ENCODE measurements at regions not wholly inside any gene's neighbourhood (a gene's known extent, or its start where the extent isn't known, plus 50 kb on each side); places are given as distances from the start of the nearest gene placed in this dataset.

DNA sequence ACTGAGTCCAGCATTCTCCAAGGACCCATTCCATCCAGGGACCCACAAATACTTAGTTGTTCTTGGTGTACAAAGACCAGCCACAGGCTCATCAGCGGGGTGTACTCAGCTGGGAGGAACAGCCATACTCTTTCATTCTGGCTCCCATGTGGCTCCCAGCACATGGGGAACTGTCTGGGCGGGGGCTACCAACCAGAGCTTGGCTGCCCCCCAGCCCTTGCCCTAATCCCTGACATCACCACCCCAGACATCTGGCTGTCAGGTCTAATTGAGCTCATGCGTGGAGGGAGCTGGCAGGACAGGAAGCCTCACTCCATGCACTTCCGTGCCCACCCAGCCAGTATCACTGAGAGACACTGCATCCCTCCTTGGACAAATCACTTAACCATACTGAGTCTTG lies 283.6 kb downstream of the DYSF start:
- no peaks in the 10 kb centered on the region for H3K79me2 ChIP-seq (ENCODE audit: low read length)
- H3F3A ChIP-seq (ENCODE audit: insufficient read depth, low read length): no peaks in the 10 kb centered on the region
- no peak for DNase-seq
- no peaks in the 10 kb centered on the region for H3K9me3 ChIP-seq (replicated peaks; ENCODE audit: insufficient read depth, low read length)
- H3K9ac ChIP-seq (ENCODE audit: low read length): no peak overlapping the region
- no peaks in the 10 kb centered on the region for H4K20me1 ChIP-seq (ENCODE audit: insufficient read depth, low read length)
- TF ChIP-seq EZH2 (optimal IDR thresholded peaks at IDR 0.05; ENCODE audit: low read depth, low read length) (no peak), EZH2phosphoT487 (IDR thresholded peaks at IDR 0.05; ENCODE audit: low read length) (no peak)
- TF ChIP-seq, protein P1, sequence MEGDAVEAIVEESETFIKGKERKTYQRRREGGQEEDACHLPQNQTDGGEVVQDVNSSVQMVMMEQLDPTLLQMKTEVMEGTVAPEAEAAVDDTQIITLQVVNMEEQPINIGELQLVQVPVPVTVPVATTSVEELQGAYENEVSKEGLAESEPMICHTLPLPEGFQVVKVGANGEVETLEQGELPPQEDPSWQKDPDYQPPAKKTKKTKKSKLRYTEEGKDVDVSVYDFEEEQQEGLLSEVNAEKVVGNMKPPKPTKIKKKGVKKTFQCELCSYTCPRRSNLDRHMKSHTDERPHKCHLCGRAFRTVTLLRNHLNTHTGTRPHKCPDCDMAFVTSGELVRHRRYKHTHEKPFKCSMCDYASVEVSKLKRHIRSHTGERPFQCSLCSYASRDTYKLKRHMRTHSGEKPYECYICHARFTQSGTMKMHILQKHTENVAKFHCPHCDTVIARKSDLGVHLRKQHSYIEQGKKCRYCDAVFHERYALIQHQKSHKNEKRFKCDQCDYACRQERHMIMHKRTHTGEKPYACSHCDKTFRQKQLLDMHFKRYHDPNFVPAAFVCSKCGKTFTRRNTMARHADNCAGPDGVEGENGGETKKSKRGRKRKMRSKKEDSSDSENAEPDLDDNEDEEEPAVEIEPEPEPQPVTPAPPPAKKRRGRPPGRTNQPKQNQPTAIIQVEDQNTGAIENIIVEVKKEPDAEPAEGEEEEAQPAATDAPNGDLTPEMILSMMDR (IDR thresholded peaks at IDR 0.05; ENCODE audit: low read length): no peak
- H3K27me3 ChIP-seq (replicated peaks; ENCODE audit: insufficient read depth, low read length): no peaks in the 10 kb centered on the region
- no peaks in the 10 kb centered on the region for H3K36me3 ChIP-seq (replicated peaks; ENCODE audit: insufficient read depth, low read length)
- no peak overlapping the region for H3K4me3 ChIP-seq (ENCODE audit: low read length)
- no peak overlapping the region for H2AFZ ChIP-seq (ENCODE audit: low read length)
- no peaks in the 10 kb centered on the region for H3K9me2 ChIP-seq (replicated peaks; ENCODE audit: insufficient read depth, low read length)
- no peak overlapping the region for H3K27ac ChIP-seq (ENCODE audit: low read length)
- no peak overlapping the region for H3K4me2 ChIP-seq (ENCODE audit: low read depth, low read length)
- H3K4me1 ChIP-seq (ENCODE audit: low read length): no peaks in the 10 kb centered on the region

DNA sequence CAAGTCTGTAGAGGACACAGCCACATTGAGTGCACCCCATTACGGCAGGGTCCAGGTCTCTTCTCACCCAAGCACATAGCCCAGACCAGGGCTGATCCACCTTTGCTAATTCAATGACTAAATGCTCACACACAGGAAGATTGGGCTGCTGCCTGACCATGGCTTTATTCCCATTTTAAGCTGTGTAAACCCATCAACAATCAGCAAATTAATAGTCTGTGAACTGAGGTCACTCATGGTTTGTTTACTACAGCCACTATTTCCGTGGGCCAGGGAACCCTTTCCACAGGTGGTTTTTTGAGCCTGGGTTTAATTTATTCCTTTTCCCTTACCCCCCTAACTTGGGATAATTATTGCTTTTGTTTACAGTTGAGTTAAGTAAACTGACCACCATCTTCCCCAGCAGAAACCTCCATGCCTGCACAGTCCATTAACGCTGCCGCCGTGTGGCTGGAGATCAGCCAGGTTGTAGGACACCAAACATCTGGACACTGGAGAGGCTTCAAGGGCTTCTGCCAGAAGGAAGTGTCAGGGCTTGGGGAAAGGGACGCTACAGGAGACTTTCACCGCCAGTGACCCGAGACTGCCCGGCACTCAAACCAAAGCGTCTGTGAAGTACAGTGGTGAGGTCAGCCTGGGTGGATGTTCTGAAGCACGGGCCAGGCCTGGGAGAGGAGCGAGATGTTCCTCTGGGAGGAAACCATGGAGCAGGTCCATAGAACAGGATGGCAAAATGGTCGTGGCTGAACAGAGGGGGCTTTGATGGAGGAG lies 282.9 kb downstream of the DYSF start:
- H3K4me3 ChIP-seq (ENCODE audit: low read length): no peak overlapping the region
- H3K36me3 ChIP-seq (replicated peaks; ENCODE audit: insufficient read depth, low read length): no peaks in the 10 kb centered on the region
- no peak overlapping the region for H3K27ac ChIP-seq (ENCODE audit: low read length)
- no peak overlapping the region for H3K9ac ChIP-seq (ENCODE audit: low read length)
- no peak overlapping the region for H3K4me2 ChIP-seq (ENCODE audit: low read depth, low read length)
- H3K27me3 ChIP-seq (replicated peaks; ENCODE audit: insufficient read depth, low read length): no peaks in the 10 kb centered on the region
- H3K4me1 ChIP-seq (ENCODE audit: low read length): no peaks in the 10 kb centered on the region
- H4K20me1 ChIP-seq (ENCODE audit: insufficient read depth, low read length): no peaks in the 10 kb centered on the region
- H3F3A ChIP-seq (ENCODE audit: insufficient read depth, low read length): no peaks in the 10 kb centered on the region
- TF ChIP-seq EZH2phosphoT487 (IDR thresholded peaks at IDR 0.05; ENCODE audit: low read length) (no peak), EZH2 (optimal IDR thresholded peaks at IDR 0.05; ENCODE audit: low read depth, low read length) (no peak)
- TF ChIP-seq, protein P1 (IDR thresholded peaks at IDR 0.05; ENCODE audit: low read length): no peak
- H3K9me2 ChIP-seq (replicated peaks; ENCODE audit: insufficient read depth, low read length): no peaks in the 10 kb centered on the region
- DNase-seq: no peak
- no peaks in the 10 kb centered on the region for H3K79me2 ChIP-seq (ENCODE audit: low read length)
- H2AFZ ChIP-seq (ENCODE audit: low read length): no peak overlapping the region
- H3K9me3 ChIP-seq (replicated peaks; ENCODE audit: insufficient read depth, low read length): no peaks in the 10 kb centered on the region

Measured in MM.1S (cell line).